ENCODE measurements at regions not wholly inside any gene's neighbourhood (a gene's known extent, or its start where the extent isn't known, plus 50 kb on each side); places are given as distances from the start of the nearest gene placed in this dataset.

DNA sequence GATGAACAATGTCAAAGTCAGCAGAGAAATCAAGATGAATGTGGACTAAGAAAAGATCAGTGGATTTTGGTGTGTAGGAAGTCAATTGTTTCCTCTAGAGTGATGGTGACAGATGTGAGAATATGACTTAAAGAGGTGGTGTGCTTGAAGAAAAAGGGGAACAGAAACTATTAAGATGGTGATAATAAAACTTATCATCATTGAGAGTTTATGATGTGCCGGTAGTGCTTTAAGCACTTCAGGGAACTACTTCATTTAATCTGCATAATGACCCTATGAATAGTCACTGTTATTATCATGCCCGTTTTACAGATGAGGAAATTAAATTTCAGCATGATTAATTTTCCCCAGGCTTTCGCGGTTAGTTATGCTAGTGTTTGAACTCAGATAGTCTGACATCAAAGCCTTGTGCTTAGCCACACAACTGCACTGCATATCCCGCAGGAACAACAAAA, 246.9 kb upstream of the LRRC7 start:
- H3F3A ChIP-seq (ENCODE audit: insufficient read depth), result no peaks in the 10 kb centered on the region
- H3K79me2 ChIP-seq (ENCODE audit: insufficient read depth), result no peaks in the 10 kb centered on the region
- in situ Hi-C loops (cut with MboI), result no loop called here
- no peaks in the 10 kb centered on the region for H3K9me2 ChIP-seq (ENCODE audit: insufficient read depth)
- H3K9ac ChIP-seq, result no peak overlapping the region
- 13 to 23% methylated on average over 5 of the region's 5 CpGs for WGBS, 2 experiments (ENCODE audit: low coverage in 1 of 2, low lambda C conversion rate in 2 of 2, missing lambda C conversion rate in 2 of 2)
- no peak overlapping the region for H3K27ac ChIP-seq
- H3K4me1 ChIP-seq (ENCODE audit: insufficient read depth), result no peaks in the 10 kb centered on the region
- no peaks in the 10 kb centered on the region for H3K27me3 ChIP-seq (replicated peaks; ENCODE audit: insufficient read depth)
- H2AFZ ChIP-seq, result no peak overlapping the region
- no peak for DNase-seq
- no peaks in the 10 kb centered on the region for H4K20me1 ChIP-seq (ENCODE audit: insufficient read depth)
- TF ChIP-seq EZH2phosphoT487 (IDR thresholded peaks at IDR 0.05; ENCODE audit: insufficient read depth, low read depth), result no peak
- no peak for TF ChIP-seq EZH2 (IDR thresholded peaks at IDR 0.05; ENCODE audit: insufficient read depth, poor library complexity, severe bottlenecking)
- no peak overlapping the region for H3K4me2 ChIP-seq (ENCODE audit: unreplicated experiment)
- H3K36me3 ChIP-seq (ENCODE audit: low read depth), result no peaks in the 10 kb centered on the region
- no peak overlapping the region for H3K4me3 ChIP-seq
- H3K9me3 ChIP-seq (ENCODE audit: low read depth), result no peaks in the 10 kb centered on the region

DNA sequence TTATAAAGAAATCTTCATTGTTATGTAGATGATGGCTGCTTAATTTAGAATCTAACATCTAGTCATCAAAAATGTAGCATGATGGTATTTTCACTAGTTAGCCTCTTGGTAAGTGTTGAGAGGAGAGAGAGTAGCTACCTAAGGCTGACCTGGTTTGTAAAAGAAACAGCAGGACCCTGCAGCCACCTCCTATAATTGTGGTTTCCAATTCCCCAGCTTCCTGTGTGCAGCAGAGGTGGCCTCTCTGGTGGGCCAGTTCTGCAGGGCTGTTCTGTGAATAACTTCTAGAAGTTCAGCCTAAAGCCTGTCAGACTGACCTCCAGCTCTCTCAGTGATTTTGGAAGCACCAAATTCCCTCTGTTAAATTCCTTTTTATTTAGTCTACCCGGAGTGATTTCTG, 246.4 kb upstream of the LRRC7 start:
- no peaks in the 10 kb centered on the region for H3K79me2 ChIP-seq (ENCODE audit: insufficient read depth)
- in situ Hi-C loops (cut with MboI), result no loop called here
- no peak overlapping the region for H3K4me2 ChIP-seq (ENCODE audit: unreplicated experiment)
- H3K4me1 ChIP-seq (ENCODE audit: insufficient read depth), result no peaks in the 10 kb centered on the region
- TF ChIP-seq EZH2 (IDR thresholded peaks at IDR 0.05; ENCODE audit: insufficient read depth, poor library complexity, severe bottlenecking) (no peak), EZH2phosphoT487 (IDR thresholded peaks at IDR 0.05; ENCODE audit: insufficient read depth, low read depth) (no peak)
- H2AFZ ChIP-seq, result no peak overlapping the region
- 12 to 17% methylated on average over 1 of the region's 1 CpG for WGBS, 2 experiments (ENCODE audit: low coverage in 1 of 2, low lambda C conversion rate in 2 of 2, missing lambda C conversion rate in 2 of 2)
- no peaks in the 10 kb centered on the region for H3K9me3 ChIP-seq (ENCODE audit: low read depth)
- H3K4me3 ChIP-seq, result no peak overlapping the region
- no peak for DNase-seq
- H3K27ac ChIP-seq, result no peak overlapping the region
- no peaks in the 10 kb centered on the region for H3K9me2 ChIP-seq (ENCODE audit: insufficient read depth)
- no peaks in the 10 kb centered on the region for H3K27me3 ChIP-seq (replicated peaks; ENCODE audit: insufficient read depth)
- no peaks in the 10 kb centered on the region for H3K36me3 ChIP-seq (ENCODE audit: low read depth)
- H3K9ac ChIP-seq, result no peak overlapping the region
- no peaks in the 10 kb centered on the region for H3F3A ChIP-seq (ENCODE audit: insufficient read depth)
- H4K20me1 ChIP-seq (ENCODE audit: insufficient read depth), result no peaks in the 10 kb centered on the region

DNA sequence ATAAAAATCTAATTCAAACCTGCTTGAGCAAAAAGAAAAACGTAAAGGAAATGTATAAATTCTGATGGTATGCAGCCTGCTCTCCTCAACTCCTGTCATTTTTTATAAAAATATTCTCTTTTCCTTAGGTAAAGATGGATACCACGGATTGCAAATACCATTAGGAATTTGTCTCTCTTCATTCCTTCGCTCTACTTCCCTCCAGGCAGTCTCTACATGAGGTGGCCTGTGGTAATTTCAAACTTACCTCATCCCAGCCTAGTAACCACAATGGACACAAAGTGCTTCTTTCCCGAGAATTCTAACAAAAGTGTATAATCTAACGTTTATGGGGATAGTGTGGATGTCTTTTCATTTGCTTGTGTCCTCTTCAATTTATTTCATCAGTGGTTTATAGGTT, 239.5 kb upstream of the LRRC7 start:
- 11 to 13% methylated on average over 5 of the region's 5 CpGs for WGBS, 2 experiments (ENCODE audit: low coverage in 1 of 2, low lambda C conversion rate in 2 of 2, missing lambda C conversion rate in 2 of 2)
- Histone ChIP-seq H3K4me1 (ENCODE audit: insufficient read depth) (no peaks in the 10 kb centered on the region), H3K36me3 (ENCODE audit: low read depth) (no peaks in the 10 kb centered on the region), H4K20me1 (ENCODE audit: insufficient read depth) (no peaks in the 10 kb centered on the region), H3K4me3 (no peak overlapping the region), H3K9me3 (ENCODE audit: low read depth) (no peaks in the 10 kb centered on the region), H3K27ac (no peak overlapping the region), H3K4me2 (ENCODE audit: unreplicated experiment) (no peak overlapping the region), H3K9me2 (ENCODE audit: insufficient read depth) (no peaks in the 10 kb centered on the region), H3K9ac (no peak overlapping the region), H3K27me3 (replicated peaks; ENCODE audit: insufficient read depth) (no peaks in the 10 kb centered on the region), H2AFZ (no peak overlapping the region), H3K79me2 (ENCODE audit: insufficient read depth) (no peaks in the 10 kb centered on the region), H3F3A (ENCODE audit: insufficient read depth) (no peaks in the 10 kb centered on the region)
- in situ Hi-C loops (cut with MboI), result no loop called here
- DNase-seq, result no peak
- no peak for TF ChIP-seq EZH2phosphoT487 (IDR thresholded peaks at IDR 0.05; ENCODE audit: insufficient read depth, low read depth)
- no peak for TF ChIP-seq EZH2 (IDR thresholded peaks at IDR 0.05; ENCODE audit: insufficient read depth, poor library complexity, severe bottlenecking)

DNA sequence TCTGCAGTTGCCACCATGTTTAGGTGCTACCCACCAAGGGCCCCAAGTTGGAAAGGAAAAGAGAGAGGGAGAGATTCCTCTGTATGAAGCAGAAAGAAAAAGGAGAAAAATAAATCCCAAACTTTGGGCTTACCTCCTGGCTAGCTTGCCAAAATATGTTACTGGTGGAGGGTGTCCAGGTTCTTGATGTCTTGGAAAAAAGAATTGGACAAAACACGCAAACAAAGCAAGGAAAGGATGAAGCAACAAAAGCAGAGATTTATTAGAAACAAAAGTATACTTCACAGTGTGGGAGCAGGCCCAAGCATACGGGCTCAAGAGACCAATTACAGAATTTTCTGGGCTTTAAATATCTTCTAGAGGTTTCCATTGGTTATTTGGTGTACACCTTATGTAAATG, 204.5 kb upstream of the LRRC7 start:
- no peak overlapping the region for H2AFZ ChIP-seq
- H3K4me1 ChIP-seq (ENCODE audit: insufficient read depth), result no peaks in the 10 kb centered on the region
- no peak overlapping the region for H3K4me3 ChIP-seq
- H3K9me3 ChIP-seq (ENCODE audit: low read depth), result no peaks in the 10 kb centered on the region
- H3K27me3 ChIP-seq (replicated peaks; ENCODE audit: insufficient read depth), result no peaks in the 10 kb centered on the region
- no peak overlapping the region for H3K4me2 ChIP-seq (ENCODE audit: unreplicated experiment)
- TF ChIP-seq EZH2 (IDR thresholded peaks at IDR 0.05; ENCODE audit: insufficient read depth, poor library complexity, severe bottlenecking) (no peak), EZH2phosphoT487 (IDR thresholded peaks at IDR 0.05; ENCODE audit: insufficient read depth, low read depth) (no peak)
- no peaks in the 10 kb centered on the region for H3K79me2 ChIP-seq (ENCODE audit: insufficient read depth)
- no peaks in the 10 kb centered on the region for H3F3A ChIP-seq (ENCODE audit: insufficient read depth)
- no peaks in the 10 kb centered on the region for H3K9me2 ChIP-seq (ENCODE audit: insufficient read depth)
- no peak overlapping the region for H3K9ac ChIP-seq
- 4 to 9% methylated on average over 2 of the region's 2 CpGs for WGBS, 2 experiments (ENCODE audit: low coverage in 1 of 2, low lambda C conversion rate in 2 of 2, missing lambda C conversion rate in 2 of 2)
- no peak for DNase-seq
- in situ Hi-C loops (cut with MboI), result no loop called here
- no peaks in the 10 kb centered on the region for H3K36me3 ChIP-seq (ENCODE audit: low read depth)
- H4K20me1 ChIP-seq (ENCODE audit: insufficient read depth), result no peaks in the 10 kb centered on the region
- no peak overlapping the region for H3K27ac ChIP-seq

DNA sequence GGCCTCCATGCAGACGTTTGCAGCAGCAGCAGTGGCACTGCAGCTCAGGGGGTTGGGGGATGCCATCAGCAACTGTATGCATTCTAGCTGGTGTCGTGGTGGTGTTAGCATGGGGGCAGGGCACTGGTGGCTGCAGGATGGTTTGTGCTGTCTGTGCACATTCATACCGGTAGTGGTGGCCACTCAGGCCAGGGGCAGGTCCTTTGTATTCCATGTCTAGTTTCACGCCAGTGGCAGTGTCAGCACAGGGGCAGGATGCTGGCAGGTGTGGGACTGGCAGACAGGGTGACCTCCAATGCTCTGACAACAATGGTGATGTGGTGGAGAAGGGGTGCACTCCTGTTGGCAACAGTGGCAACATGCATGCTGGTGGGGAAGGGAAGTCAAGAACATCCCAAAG, 194.2 kb upstream of the LRRC7 start:
- Histone ChIP-seq H3K9ac (no peak overlapping the region), H3K36me3 (ENCODE audit: low read depth) (no peaks in the 10 kb centered on the region), H3K4me2 (ENCODE audit: unreplicated experiment) (no peak overlapping the region), H2AFZ (no peak overlapping the region), H3K27ac (no peak overlapping the region), H3K79me2 (ENCODE audit: insufficient read depth) (no peaks in the 10 kb centered on the region), H4K20me1 (ENCODE audit: insufficient read depth) (no peaks in the 10 kb centered on the region), H3K4me1 (ENCODE audit: insufficient read depth) (no peaks in the 10 kb centered on the region), H3K4me3 (no peak overlapping the region), H3K9me3 (ENCODE audit: low read depth) (no peaks in the 10 kb centered on the region), H3K27me3 (replicated peaks; ENCODE audit: insufficient read depth) (no peaks in the 10 kb centered on the region), H3F3A (ENCODE audit: insufficient read depth) (no peaks in the 10 kb centered on the region), H3K9me2 (ENCODE audit: insufficient read depth) (no peaks in the 10 kb centered on the region)
- in situ Hi-C loops (cut with MboI), result no loop called here
- TF ChIP-seq EZH2phosphoT487 (IDR thresholded peaks at IDR 0.05; ENCODE audit: insufficient read depth, low read depth) (no peak), EZH2 (IDR thresholded peaks at IDR 0.05; ENCODE audit: insufficient read depth, poor library complexity, severe bottlenecking) (no peak)
- 25 to 30% methylated on average over 4 of the region's 4 CpGs for WGBS, 2 experiments (ENCODE audit: low coverage in 1 of 2, low lambda C conversion rate in 2 of 2, missing lambda C conversion rate in 2 of 2)
- DNase-seq, result no peak

All from GM23248 (cell line).